Stomach (tissue), 8 donors: ENCODE measurements at regions not wholly inside any gene's neighbourhood (a gene's known extent, or its start where the extent isn't known, plus 50 kb on each side); places are given as distances from the start of the nearest gene placed in this dataset.

Experiments used
- DNase-seq, 2 donors: peaks; one replicate each; pipeline versions ENCODE4 v3.0.0 to v3.0.0-alpha.2; 2013 to 2019
- H3K27ac ChIP-seq, 5 donors: fragments of 200-600 bp in 4 of 5; sonication (generic) in 4 of 5; one replicate each; pipeline ENCODE4 v1.5.1; 2013 to 2019; ENCODE audit warnings: mild to moderate bottlenecking in 1 of 5, moderate library complexity in 1 of 5
- H3K27me3 ChIP-seq, 3 donors: fragments of 200-600 bp; sonication (generic); one replicate each; pipeline ENCODE4 v1.5.1; 2017 to 2019; ENCODE audit warnings: mixed run types in 1 of 3
- H3K36me3 ChIP-seq, 4 donors: fragments of 200-600 bp; sonication (generic); 1 replicate in 3 of 4; 2 replicates in 1 of 4; pipeline ENCODE4 v1.5.1; 2016 to 2019
- H3K4me1 ChIP-seq, 4 donors: fragments of 200-600 bp; sonication (generic); one replicate each; pipeline ENCODE4 v1.5.1; 2016 to 2019
- H3K4me3 ChIP-seq, 4 donors: fragments of 200-600 bp; sonication (generic) in 3 of 4; one replicate each; pipeline ENCODE4 v1.5.1; 2016 to 2019; ENCODE audit warnings: mild to moderate bottlenecking in 1 of 4
- H3K9me3 ChIP-seq, 4 donors: fragments of 200-600 bp; sonication (generic); one replicate each; pipeline ENCODE4 v1.5.1; 2016 to 2019
- CTCF ChIP-seq, 7 experiments: fragments of 450-650 bp in 4 of 7; fragments of 200-600 bp in 3 of 7; sonication (generic) in 3 of 7; IDR thresholded peaks; one replicate each; pipeline ENCODE4 v1.5.1; 2016 to 2019; ENCODE audit warnings: antibody characterized with exemption in 7 of 7, control low read depth in 2 of 7, mild to moderate bottlenecking in 1 of 7
- EP300 ChIP-seq: sonication (generic); formaldehyde crosslinking; IDR thresholded peaks from one replicate; pipeline ENCODE4 v1.6.1; 2017; ENCODE audit warnings: antibody characterized with exemption
- POLR2A ChIP-seq, 4 donors: fragments of 450-650 bp; IDR thresholded peaks; one replicate each; pipeline ENCODE4 v1.6.1; 2016; ENCODE audit warnings: antibody characterized with exemption in 4 of 4, control low read depth in 2 of 4, mild to moderate bottlenecking in 1 of 4, moderate library complexity in 1 of 4
- POLR2AphosphoS5 ChIP-seq, 3 donors: sonication (generic); formaldehyde crosslinking; IDR thresholded peaks; one replicate each; pipeline ENCODE4 v1.6.1; 2016; ENCODE audit warnings: antibody characterized with exemption in 3 of 3
- WGBS, 5 donors: extraction: QIAGEN DNeasy Blood & Tissue Kit in 3 of 5; methylation state at CpG; one replicate each; pipeline versions ENCODE4 v1.1.5 to v1.1.7; 2013 to 2018; 5-methylcytosine and 5-hydroxymethylcytosine counted together
- intact Hi-C: fragments of 100-400 bp; cut with DNase I; formaldehyde crosslinking; loops from one replicate; pipeline ENCODE4 v1.15.1; 2023; ENCODE audit warnings: low total_unique reads
- donor health status: healthy with polysubstance abuse.
- donor health status: Bipolar disorder and iron deficiency.
- donor health status: healthy.

- Histone ChIP-seq H3K4me1 (no peaks in the 10 kb centered on the region), H3K36me3 (no peaks in the 10 kb centered on the region), H3K4me3 (no peak overlapping the region), H3K9me3 (peaks cover 0 to 11% (median 4%) of the 10 kb centered on the region in 4 donors), H3K27me3 (no peaks in the 10 kb centered on the region), H3K27ac (no peak overlapping the region)
- no peak for DNase-seq
- intact Hi-C loops, result no loop called here
- TF ChIP-seq EP300 (no peak), CTCF (IDR thresholded peaks at IDR 0.05) (no peak), POLR2A (IDR thresholded peaks at IDR 0.05) (no peak)
- WGBS, 5 donors, result 49 to 64% (median 58%) methylated on average over 3 of the region's 3 CpGs
Measured at GRCh38 chr2:104774631-104775030, 79.3 kb upstream of the POU3F3 start.

- DNase-seq, result no peak
- no peak overlapping the region for H3K4me3 ChIP-seq
- intact Hi-C loops, result no loop called here
- no peaks in the 10 kb centered on the region for H3K27me3 ChIP-seq
- TF ChIP-seq EP300, result no peak
- no peak for TF ChIP-seq POLR2AphosphoS5 (IDR thresholded peaks at IDR 0.05)
- no peak for TF ChIP-seq POLR2A (IDR thresholded peaks at IDR 0.05)
- no peak for TF ChIP-seq CTCF (IDR thresholded peaks at IDR 0.05)
- no peak overlapping the region for H3K27ac ChIP-seq
- WGBS, 5 donors, result 61 to 84% (median 71%) methylated on average over 2 of the region's 2 CpGs
- H3K9me3 ChIP-seq, result peaks cover 0 to 4% (median 0%) of the 10 kb centered on the region in 4 donors
- H3K36me3 ChIP-seq, result no peaks in the 10 kb centered on the region
- no peaks in the 10 kb centered on the region for H3K4me1 ChIP-seq
Measured at GRCh38 chr2:104777721-104778120, 76.2 kb upstream of the POU3F3 start.

- H3K36me3 ChIP-seq, result no peaks in the 10 kb centered on the region
- no peak overlapping the region for H3K4me3 ChIP-seq
- TF ChIP-seq POLR2AphosphoS5 (IDR thresholded peaks at IDR 0.05) (no peak), POLR2A (IDR thresholded peaks at IDR 0.05) (no peak), EP300 (no peak), CTCF (IDR thresholded peaks at IDR 0.05) (no peak)
- intact Hi-C loops, result no loop called here
- H3K27ac ChIP-seq, result no peak overlapping the region
- no peak for DNase-seq
- peaks cover 0 to 4% (median 0%) of the 10 kb centered on the region in 4 donors for H3K9me3 ChIP-seq
- H3K4me1 ChIP-seq, result no peaks in the 10 kb centered on the region
- H3K27me3 ChIP-seq, result no peaks in the 10 kb centered on the region
Measured at GRCh38 chr2:104781151-104781550, 72.8 kb upstream of the POU3F3 start.

GRCh38 chr2:104784264-104784663 is 69.7 kb upstream of the POU3F3 start:
- Histone ChIP-seq H3K36me3 (no peaks in the 10 kb centered on the region), H3K27ac (no peak overlapping the region), H3K9me3 (no peaks in the 10 kb centered on the region), H3K4me3 (no peak overlapping the region), H3K4me1 (no peaks in the 10 kb centered on the region), H3K27me3 (peaks cover 0 to 17% (median 0%) of the 10 kb centered on the region in 3 donors)
- no peak for DNase-seq
- 67 to 93% (median 88%) methylated on average over 3 of the region's 3 CpGs for WGBS, 5 donors
- intact Hi-C loops, result no loop called here
- TF ChIP-seq EP300, result no peak
- no peak for TF ChIP-seq POLR2A (IDR thresholded peaks at IDR 0.05)
- TF ChIP-seq POLR2AphosphoS5 (IDR thresholded peaks at IDR 0.05), result no peak
- no peak for TF ChIP-seq CTCF (IDR thresholded peaks at IDR 0.05)
